Osteoblast (primary cell): ENCODE measurements at regions not wholly inside any gene's neighbourhood (a gene's known extent, or its start where the extent isn't known, plus 50 kb on each side); places are given as distances from the start of the nearest gene placed in this dataset.

ENCODE experiments used
- DNase-seq: peaks from one replicate; pipeline ENCODE4 v3.0.0; 2011; ENCODE audit warnings: low spot score, mixed read lengths; ENCODE audit not compliant: insufficient read length; ENCODE audit errors: missing footprints
- H2AFZ ChIP-seq: 2 replicates; pipeline ENCODE4 v1.6.0; 2011; ENCODE audit warnings: mild to moderate bottlenecking, low read length
- H3K27ac ChIP-seq: 2 replicates; pipeline ENCODE4 v1.5.1; 2011; ENCODE audit warnings: mild to moderate bottlenecking, low read depth, low read length, moderate library complexity
- H3K27me3 ChIP-seq: 2 replicates; pipeline ENCODE4 v1.6.0; 2012; ENCODE audit warnings: mild to moderate bottlenecking, control low read depth, inconsistent platforms, low read length, moderate library complexity; ENCODE audit not compliant: insufficient read depth
- H3K36me3 ChIP-seq: 2 replicates; pipeline ENCODE4 v1.5.1; 2011; ENCODE audit warnings: mild to moderate bottlenecking, low read length, control low read depth, moderate library complexity; ENCODE audit not compliant: insufficient read depth
- H3K4me1 ChIP-seq: 2 replicates; pipeline ENCODE4 v1.5.1; 2011; ENCODE audit warnings: mild to moderate bottlenecking, low read length, control low read depth, moderate library complexity; ENCODE audit not compliant: insufficient read depth
- H3K4me2 ChIP-seq: 2 replicates; pipeline ENCODE4 v1.6.0; 2011; ENCODE audit warnings: mild to moderate bottlenecking, low read length; ENCODE audit not compliant: insufficient read depth
- H3K4me3 ChIP-seq: fragments of 200-600 bp; sonication (generic); 3 replicates; pipeline ENCODE4 v1.5.1; 2012; ENCODE audit warnings: mild to moderate bottlenecking, low read length, inconsistent platforms; ENCODE audit not compliant: insufficient read depth
- H3K79me2 ChIP-seq: 2 replicates; pipeline ENCODE4 v1.6.0; 2012; ENCODE audit warnings: mild to moderate bottlenecking, low read length, control low read depth, inconsistent platforms; ENCODE audit not compliant: insufficient read depth
- H3K9me3 ChIP-seq: 2 replicates; pipeline ENCODE4 v1.5.1; 2011; ENCODE audit warnings: low read depth, low read length, control low read depth
- H4K20me1 ChIP-seq: 2 replicates; pipeline ENCODE4 v1.6.0; 2012; ENCODE audit warnings: mild to moderate bottlenecking, low read length, control low read depth; ENCODE audit not compliant: insufficient read depth
- TF ChIP-seq, protein P1 (sequence below): IDR thresholded peaks from 2 replicates; pipeline ENCODE4 v1.5.1; 2011; ENCODE audit warnings: mild to moderate bottlenecking, low read depth, low read length, moderate library complexity; ENCODE audit errors: extremely low read depth

DNA sequence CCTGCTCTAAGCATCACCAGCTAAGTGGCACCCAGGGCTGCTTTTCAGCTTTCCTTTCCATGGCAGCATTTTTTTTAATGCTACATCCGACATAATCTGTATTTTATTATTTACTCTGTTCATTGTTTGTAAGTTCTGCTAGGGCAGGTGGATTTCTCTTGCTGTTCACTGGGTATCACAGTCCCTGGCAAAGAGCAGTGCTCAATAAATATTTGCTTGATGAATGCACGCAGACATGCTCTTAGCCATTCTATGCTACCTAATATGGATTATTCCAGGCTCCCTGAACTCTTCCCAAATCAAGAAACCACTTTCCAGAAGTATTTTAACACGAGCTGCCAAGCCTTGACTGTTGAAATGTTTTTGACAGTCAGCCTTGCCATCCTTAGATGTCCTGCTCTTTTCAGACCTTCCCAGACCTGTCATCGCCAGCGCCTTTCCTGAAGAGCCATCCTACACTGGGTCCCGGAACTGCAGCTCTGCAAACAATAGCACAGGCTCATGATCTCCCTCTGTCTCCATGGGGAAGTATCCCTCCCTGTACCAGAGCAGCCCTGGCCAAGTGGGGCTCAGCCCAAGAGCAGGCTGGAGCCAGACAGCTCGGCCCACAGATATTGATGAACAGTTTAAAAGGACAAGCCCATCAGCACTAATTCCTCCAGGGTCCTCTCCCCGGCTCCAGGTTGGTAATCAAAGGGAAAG is 136.5 kb upstream of the CDH4 start:
- no peak overlapping the region for H2AFZ ChIP-seq
- no peaks in the 10 kb centered on the region for H3K9me3 ChIP-seq
- TF ChIP-seq, protein P1, sequence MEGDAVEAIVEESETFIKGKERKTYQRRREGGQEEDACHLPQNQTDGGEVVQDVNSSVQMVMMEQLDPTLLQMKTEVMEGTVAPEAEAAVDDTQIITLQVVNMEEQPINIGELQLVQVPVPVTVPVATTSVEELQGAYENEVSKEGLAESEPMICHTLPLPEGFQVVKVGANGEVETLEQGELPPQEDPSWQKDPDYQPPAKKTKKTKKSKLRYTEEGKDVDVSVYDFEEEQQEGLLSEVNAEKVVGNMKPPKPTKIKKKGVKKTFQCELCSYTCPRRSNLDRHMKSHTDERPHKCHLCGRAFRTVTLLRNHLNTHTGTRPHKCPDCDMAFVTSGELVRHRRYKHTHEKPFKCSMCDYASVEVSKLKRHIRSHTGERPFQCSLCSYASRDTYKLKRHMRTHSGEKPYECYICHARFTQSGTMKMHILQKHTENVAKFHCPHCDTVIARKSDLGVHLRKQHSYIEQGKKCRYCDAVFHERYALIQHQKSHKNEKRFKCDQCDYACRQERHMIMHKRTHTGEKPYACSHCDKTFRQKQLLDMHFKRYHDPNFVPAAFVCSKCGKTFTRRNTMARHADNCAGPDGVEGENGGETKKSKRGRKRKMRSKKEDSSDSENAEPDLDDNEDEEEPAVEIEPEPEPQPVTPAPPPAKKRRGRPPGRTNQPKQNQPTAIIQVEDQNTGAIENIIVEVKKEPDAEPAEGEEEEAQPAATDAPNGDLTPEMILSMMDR = no peak
- H3K4me3 ChIP-seq = no peak overlapping the region
- H3K4me2 ChIP-seq = no peak overlapping the region
- H3K27ac ChIP-seq = no peak overlapping the region
- no peaks in the 10 kb centered on the region for H4K20me1 ChIP-seq
- peaks cover 14% of the 10 kb centered on the region for H3K4me1 ChIP-seq
- no peaks in the 10 kb centered on the region for H3K36me3 ChIP-seq
- no peak for DNase-seq
- H3K79me2 ChIP-seq = no peaks in the 10 kb centered on the region
- no peaks in the 10 kb centered on the region for H3K27me3 ChIP-seq

- Histone ChIP-seq H3K27me3 (no peaks in the 10 kb centered on the region), H3K4me1 (peaks cover 14% of the 10 kb centered on the region), H3K36me3 (no peaks in the 10 kb centered on the region), H4K20me1 (no peaks in the 10 kb centered on the region), H2AFZ (no peak overlapping the region), H3K27ac (peak overlapping the region; percentile 66), H3K79me2 (no peaks in the 10 kb centered on the region), H3K4me2 (peak overlapping the region; percentile 33), H3K9me3 (no peaks in the 10 kb centered on the region), H3K4me3 (no peak overlapping the region)
- TF ChIP-seq, protein P1 = no peak
- peak; percentile 90 for DNase-seq
Observed at GRCh38 chr20:61117725-61118124, 134.3 kb upstream of the CDH4 start.

DNA sequence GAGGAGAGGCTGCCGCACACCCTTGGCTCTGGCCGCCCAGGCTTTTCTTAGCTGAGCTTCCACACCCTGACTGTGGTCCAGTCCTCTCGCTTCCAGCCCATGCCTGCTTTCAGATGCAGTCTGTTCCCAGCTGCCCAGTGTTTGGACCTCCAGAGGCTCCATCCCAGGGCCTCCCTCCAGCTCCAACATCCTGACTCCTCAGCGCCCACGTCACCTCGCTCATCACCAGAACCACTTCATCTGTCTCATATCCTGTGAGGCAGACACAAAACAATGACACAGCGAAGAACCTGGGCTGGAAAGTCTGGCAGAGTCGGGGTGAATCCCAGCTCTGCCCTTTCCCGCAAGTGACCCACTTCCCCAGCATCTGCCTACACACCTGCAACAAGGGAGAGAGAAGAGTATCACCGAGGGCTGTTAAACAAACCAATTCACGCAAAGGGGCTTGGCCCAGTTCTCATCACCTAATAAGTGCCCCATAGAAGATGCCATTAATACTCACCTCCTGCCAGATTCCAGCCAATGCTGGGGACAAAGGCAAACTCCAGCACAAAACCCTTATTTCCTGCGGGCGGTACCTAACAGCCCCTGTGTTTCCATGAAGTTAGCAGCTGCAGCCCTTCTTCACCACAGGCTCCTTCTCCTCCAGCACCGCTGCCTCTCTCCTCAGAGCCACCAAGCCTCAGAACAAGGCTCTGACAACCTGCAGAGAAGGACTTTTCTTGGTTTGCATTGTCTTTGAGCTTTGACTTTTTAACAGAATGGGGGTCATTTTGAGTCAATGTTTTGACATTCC is 133.4 kb upstream of the CDH4 start:
- H3K79me2 ChIP-seq = no peaks in the 10 kb centered on the region
- no peak overlapping the region for H3K4me3 ChIP-seq
- no peak for DNase-seq
- H3K4me1 ChIP-seq = peaks cover 14% of the 10 kb centered on the region
- peak overlapping the region; percentile 70 for H2AFZ ChIP-seq
- no peaks in the 10 kb centered on the region for H4K20me1 ChIP-seq
- TF ChIP-seq, protein P1 = no peak
- H3K9me3 ChIP-seq = no peaks in the 10 kb centered on the region
- H3K36me3 ChIP-seq = no peaks in the 10 kb centered on the region
- H3K27ac ChIP-seq = peak overlapping the region; percentile 66
- no peaks in the 10 kb centered on the region for H3K27me3 ChIP-seq
- H3K4me2 ChIP-seq = peak overlapping the region; percentile 33

GRCh38 chr20:61119273-61119672 is 132.8 kb upstream of the CDH4 start:
- Histone ChIP-seq H3K27ac (no peak overlapping the region), H3K79me2 (no peaks in the 10 kb centered on the region), H3K4me3 (no peak overlapping the region), H3K36me3 (no peaks in the 10 kb centered on the region), H3K4me1 (peaks cover 14% of the 10 kb centered on the region), H4K20me1 (no peaks in the 10 kb centered on the region), H3K9me3 (no peaks in the 10 kb centered on the region), H2AFZ (no peak overlapping the region), H3K27me3 (no peaks in the 10 kb centered on the region), H3K4me2 (no peak overlapping the region)
- TF ChIP-seq, protein P1 = no peak
- DNase-seq = no peak
